DMS114 treated with DMSO at 0.1 percent for 48 hours (cell line): ENCODE measurements at regions not wholly inside any gene's neighbourhood (a gene's known extent, or its start where the extent isn't known, plus 50 kb on each side); places are given as distances from the start of the nearest gene placed in this dataset.
A peak's percentile ranks its signal among the peaks of the same experiment; 100 is the strongest.

Experiments used
- DNase-seq: peaks from one replicate; lab custom pipeline; 2025; ENCODE audit not compliant: unreplicated experiment; lab: John Stamatoyannopoulos, UW

GRCh38 chr1:17903386-17903785, 148.3 kb downstream of the ACTL8 start:
- no peak for DNase-seq

- no peak for DNase-seq
Measured at GRCh38 chr1:17904290-17904689, 149.2 kb downstream of the ACTL8 start.

- DNase-seq: no peak
Measured at GRCh38 chr1:17907999-17908398, 152.9 kb downstream of the ACTL8 start.

- no peak for DNase-seq
Measured at GRCh38 chr1:17908945-17909344, 153.8 kb downstream of the ACTL8 start.

GRCh38 chr1:17909634-17910033, 154.5 kb downstream of the ACTL8 start:
- no peak for DNase-seq

- no peak for DNase-seq
Measured at GRCh38 chr1:17911791-17912190, 156.7 kb downstream of the ACTL8 start.

- no peak for DNase-seq
Measured at GRCh38 chr1:17912491-17912890, 157.4 kb downstream of the ACTL8 start.

- DNase-seq: no peak
Measured at GRCh38 chr1:17913326-17914115, 158.4 kb downstream of the ACTL8 start.

GRCh38 chr1:17914131-17914530, 159.0 kb downstream of the ACTL8 start:
- no peak for DNase-seq

- DNase-seq: no peak
Measured at GRCh38 chr1:17914987-17915386, 159.9 kb downstream of the ACTL8 start.

- DNase-seq: no peak
Measured at GRCh38 chr1:17915511-17916197, 160.5 kb downstream of the ACTL8 start.

GRCh38 chr1:17916702-17917101, 161.6 kb downstream of the ACTL8 start:
- DNase-seq: no peak

- DNase-seq: peak; percentile 23
Measured at GRCh38 chr1:17919525-17920439, 164.6 kb downstream of the ACTL8 start.

GRCh38 chr1:17920881-17921640, 165.9 kb downstream of the ACTL8 start:
- no peak for DNase-seq

- DNase-seq: peak; percentile 36
Measured at GRCh38 chr1:17922833-17923232, 167.7 kb downstream of the ACTL8 start.

- DNase-seq: no peak
Measured at GRCh38 chr1:17923666-17924065, 168.5 kb downstream of the ACTL8 start.

GRCh38 chr1:17924578-17924977, 169.4 kb downstream of the ACTL8 start:
- DNase-seq: no peak

- no peak for DNase-seq
Measured at GRCh38 chr1:17925290-17926237, 170.4 kb downstream of the ACTL8 start.

- no peak for DNase-seq
Measured at GRCh38 chr1:17926906-17927305, 171.8 kb downstream of the ACTL8 start.

- DNase-seq: no peak
Measured at GRCh38 chr1:17927952-17928351, 172.8 kb downstream of the ACTL8 start.
